ENCODE measurements at regions not wholly inside any gene's neighbourhood (a gene's known extent, or its start where the extent isn't known, plus 50 kb on each side); places are given as distances from the start of the nearest gene placed in this dataset.

DNA sequence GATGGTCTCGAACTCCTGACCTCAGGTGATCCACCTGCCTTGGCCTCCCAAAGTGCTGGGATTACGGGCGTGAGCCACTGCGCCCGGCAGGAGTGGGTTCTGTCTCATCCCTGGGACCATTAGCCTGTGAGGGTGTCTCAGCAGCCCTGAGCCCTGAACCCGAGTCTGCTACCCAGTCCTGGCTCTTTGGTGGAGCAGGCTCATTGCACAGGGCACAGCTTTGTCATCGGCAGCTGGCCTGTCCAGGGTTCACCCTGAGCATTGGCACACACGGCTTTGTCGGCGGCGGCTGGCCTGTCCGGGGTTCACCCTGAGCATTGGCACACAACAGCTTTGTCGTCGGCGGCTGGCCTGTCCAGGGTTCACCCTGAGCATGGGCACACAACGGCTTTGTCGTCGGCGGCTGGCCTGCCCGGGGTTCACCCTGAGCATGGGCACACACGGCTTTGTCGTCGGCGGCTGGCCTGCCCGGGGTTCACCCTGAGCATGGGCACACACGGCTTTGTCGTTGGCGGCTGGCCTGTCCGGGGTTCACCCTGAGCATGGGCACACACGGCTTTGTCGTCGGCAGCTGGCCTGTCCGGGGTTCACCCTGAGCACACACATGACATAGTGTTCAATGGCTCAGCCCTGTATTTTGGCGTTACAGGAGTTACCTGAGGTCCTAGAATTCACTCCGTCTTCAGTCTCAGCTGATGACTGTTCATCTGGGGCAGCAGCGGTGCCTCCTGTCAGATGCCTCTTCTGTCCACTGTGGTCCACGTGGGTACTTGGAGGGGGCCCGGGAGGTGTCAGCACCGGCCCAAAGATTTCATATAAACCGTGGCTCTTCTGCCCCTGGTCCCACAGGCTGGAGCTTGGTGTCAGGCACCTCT lies 1082.5 kb downstream of the BRD1 start:
- TF ChIP-seq, protein P1, sequence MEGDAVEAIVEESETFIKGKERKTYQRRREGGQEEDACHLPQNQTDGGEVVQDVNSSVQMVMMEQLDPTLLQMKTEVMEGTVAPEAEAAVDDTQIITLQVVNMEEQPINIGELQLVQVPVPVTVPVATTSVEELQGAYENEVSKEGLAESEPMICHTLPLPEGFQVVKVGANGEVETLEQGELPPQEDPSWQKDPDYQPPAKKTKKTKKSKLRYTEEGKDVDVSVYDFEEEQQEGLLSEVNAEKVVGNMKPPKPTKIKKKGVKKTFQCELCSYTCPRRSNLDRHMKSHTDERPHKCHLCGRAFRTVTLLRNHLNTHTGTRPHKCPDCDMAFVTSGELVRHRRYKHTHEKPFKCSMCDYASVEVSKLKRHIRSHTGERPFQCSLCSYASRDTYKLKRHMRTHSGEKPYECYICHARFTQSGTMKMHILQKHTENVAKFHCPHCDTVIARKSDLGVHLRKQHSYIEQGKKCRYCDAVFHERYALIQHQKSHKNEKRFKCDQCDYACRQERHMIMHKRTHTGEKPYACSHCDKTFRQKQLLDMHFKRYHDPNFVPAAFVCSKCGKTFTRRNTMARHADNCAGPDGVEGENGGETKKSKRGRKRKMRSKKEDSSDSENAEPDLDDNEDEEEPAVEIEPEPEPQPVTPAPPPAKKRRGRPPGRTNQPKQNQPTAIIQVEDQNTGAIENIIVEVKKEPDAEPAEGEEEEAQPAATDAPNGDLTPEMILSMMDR (IDR thresholded peaks at IDR 0.05), result no peak
- TF ChIP-seq EZH2 (IDR thresholded peaks at IDR 0.05; ENCODE audit: borderline replicate concordance, insufficient read depth, low read depth, low read length, poor library complexity, severe bottlenecking), result no peak
- no peaks in the 10 kb centered on the region for H3K36me3 ChIP-seq (replicated peaks in 1 of 2; ENCODE audit: control extremely low read depth in 1 of 2, control insufficient read depth in 1 of 2, extremely low read depth in 1 of 2, insufficient read depth in 2 of 2, low read length in 1 of 2)
- no peak overlapping the region for H2AFZ ChIP-seq (ENCODE audit: insufficient read depth, low read depth, low read length, poor library complexity, severe bottlenecking)
- H4K20me1 ChIP-seq (ENCODE audit: control insufficient read depth, insufficient read depth, low read length, poor library complexity, severe bottlenecking), result no peaks in the 10 kb centered on the region
- no peak overlapping the region for H3K4me3 ChIP-seq (ENCODE audit: control extremely low read depth in 1 of 5, extremely low read depth in 1 of 5, insufficient read depth in 1 of 5, low read depth in 2 of 5, low read length in 4 of 5)
- H3K4me1 ChIP-seq (ENCODE audit: control insufficient read depth in 2 of 2, insufficient read depth in 2 of 2, low read length in 2 of 2), result no peaks in the 10 kb centered on the region
- H3K4me3 Mint-ChIP-seq, result no peak overlapping the region
- no peaks in the 10 kb centered on the region for H3K79me2 ChIP-seq (ENCODE audit: control insufficient read depth, insufficient read depth, low read length)
- H3K9me3 Mint-ChIP-seq (ENCODE audit: insufficient read depth), result peaks cover 2% of the 10 kb centered on the region
- no peak overlapping the region for H3K27ac ChIP-seq (ENCODE audit: low read length in 2 of 2)
- intact Hi-C loops (cut with micrococcal nuclease), result no loop called here
- DNase-seq (no peak), ATAC-seq (ENCODE audit: low read depth) (no peak)
- ChIA-PET POLR2A (no interaction called here), CTCF (no interaction called here)
- H3K9ac ChIP-seq (ENCODE audit: low read length), result no peak overlapping the region
- H3K27ac Mint-ChIP-seq, result no peak overlapping the region
- H3K4me2 ChIP-seq (replicated peaks; ENCODE audit: low read depth, low read length, poor library complexity, severe bottlenecking), result no peak overlapping the region
- no peaks in the 10 kb centered on the region for H3K27me3 ChIP-seq (replicated peaks in 1 of 4; ENCODE audit: control extremely low read depth in 1 of 4, control insufficient read depth in 3 of 4, insufficient read depth in 4 of 4, low read length in 3 of 4)
- peaks cover 0 to 52% (median 0%) of the 10 kb centered on the region in 3 donors for H3K9me3 ChIP-seq (ENCODE audit: control extremely low read depth in 1 of 3, control insufficient read depth in 2 of 3, insufficient read depth in 1 of 3, low read length in 2 of 3)
- no peaks in the 10 kb centered on the region for H3K4me1 Mint-ChIP-seq
- WGBS (ENCODE audit: insufficient coverage), result 92% methylated on average over 40 of the region's 40 CpGs
- H3K27me3 Mint-ChIP-seq, result no peaks in the 10 kb centered on the region

DNA sequence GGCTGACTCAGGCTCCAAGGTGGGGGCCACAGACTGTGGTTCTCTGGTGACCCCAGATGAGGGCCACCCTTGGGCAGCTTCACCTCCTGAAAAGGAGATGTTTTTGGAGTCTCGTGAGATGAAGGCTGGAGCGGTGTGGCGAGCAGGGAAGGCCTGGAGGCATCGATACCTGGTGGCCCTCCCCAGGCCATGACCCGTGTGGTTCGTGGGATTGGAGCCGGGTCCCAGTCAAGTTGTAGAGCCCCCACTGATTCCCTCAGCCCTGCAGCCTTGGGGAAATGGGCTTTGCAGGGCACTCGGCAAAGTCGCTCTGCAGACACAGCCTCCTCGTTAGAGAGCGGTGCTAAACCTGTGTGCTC lies 1083.4 kb downstream of the BRD1 start:
- 95% methylated on average over 11 of the region's 11 CpGs for WGBS (ENCODE audit: insufficient coverage)
- H3K4me2 ChIP-seq (replicated peaks; ENCODE audit: low read depth, low read length, poor library complexity, severe bottlenecking), result no peak overlapping the region

More for the DNA sequence above, 1083.4 kb downstream of the BRD1 start:
- DNase-seq, result no peak
- Mint-ChIP-seq H3K4me1 (no peaks in the 10 kb centered on the region), H3K4me3 (no peak overlapping the region), H3K27ac (no peak overlapping the region), H3K27me3 (no peaks in the 10 kb centered on the region), H3K9me3 (ENCODE audit: insufficient read depth) (peaks cover 2% of the 10 kb centered on the region)
- H3K4me1 ChIP-seq (ENCODE audit: control insufficient read depth in 2 of 2, insufficient read depth in 2 of 2, low read length in 2 of 2), result no peaks in the 10 kb centered on the region
- H4K20me1 ChIP-seq (ENCODE audit: control insufficient read depth, insufficient read depth, low read length, poor library complexity, severe bottlenecking), result no peaks in the 10 kb centered on the region
- H3K9me3 ChIP-seq (ENCODE audit: control extremely low read depth in 1 of 3, control insufficient read depth in 2 of 3, insufficient read depth in 1 of 3, low read length in 2 of 3), result peaks cover 0 to 55% (median 0%) of the 10 kb centered on the region in 3 donors
- H3K36me3 ChIP-seq (replicated peaks in 1 of 2; ENCODE audit: control extremely low read depth in 1 of 2, control insufficient read depth in 1 of 2, extremely low read depth in 1 of 2, insufficient read depth in 2 of 2, low read length in 1 of 2), result no peaks in the 10 kb centered on the region
- intact Hi-C loops (cut with micrococcal nuclease), result no loop called here
- TF ChIP-seq EZH2 (IDR thresholded peaks at IDR 0.05; ENCODE audit: borderline replicate concordance, insufficient read depth, low read depth, low read length, poor library complexity, severe bottlenecking), result no peak
- TF ChIP-seq, protein P1 (IDR thresholded peaks at IDR 0.05), result no peak
- H3K79me2 ChIP-seq (ENCODE audit: control insufficient read depth, insufficient read depth, low read length), result no peaks in the 10 kb centered on the region
- no peak overlapping the region for H3K27ac ChIP-seq (ENCODE audit: low read length in 2 of 2)
- no peak overlapping the region for H3K9ac ChIP-seq (ENCODE audit: low read length)
- H3K27me3 ChIP-seq (replicated peaks in 1 of 4; ENCODE audit: control extremely low read depth in 1 of 4, control insufficient read depth in 3 of 4, insufficient read depth in 4 of 4, low read length in 3 of 4), result no peaks in the 10 kb centered on the region
- ChIA-PET POLR2A (no interaction called here), CTCF (no interaction called here)
- ATAC-seq (ENCODE audit: low read depth), result no peak
- no peak overlapping the region for H3K4me3 ChIP-seq (ENCODE audit: control extremely low read depth in 1 of 5, extremely low read depth in 1 of 5, insufficient read depth in 1 of 5, low read depth in 2 of 5, low read length in 4 of 5)
- H2AFZ ChIP-seq (ENCODE audit: insufficient read depth, low read depth, low read length, poor library complexity, severe bottlenecking), result no peak overlapping the region
